B cell (primary cell): ENCODE measurements at regions not wholly inside any gene's neighbourhood (a gene's known extent, or its start where the extent isn't known, plus 50 kb on each side); places are given as distances from the start of the nearest gene placed in this dataset.

Source experiments
- ATAC-seq: fragments of 200-7000 bp; cut with Tn5 transposase; one replicate; pipeline ENCODE4 v1.10.0; 2021; ENCODE audit warnings: low read depth, mild to moderate bottlenecking, moderate number of reproducible peaks, moderate library complexity
- CTCF ChIA-PET: fragments of 350-600 bp; sonication (Branson Sonifier 250); formaldehyde crosslinking; loops from one replicate; lab custom pipeline; 2021; ENCODE audit warnings: antibody characterized with exemption, inconsistent platforms; lab: Charles Lee
- POLR2A ChIA-PET: fragments of 350-600 bp; sonication (Branson Sonifier 250); formaldehyde crosslinking; loops from one replicate; lab custom pipeline; 2021; ENCODE audit warnings: antibody characterized with exemption; lab: Charles Lee
- DNase-seq: peaks from one replicate; pipeline ENCODE4 v3.0.0; 2013
- H2AFZ ChIP-seq: 2 replicates; pipeline ENCODE4 v1.6.1; 2012; ENCODE audit warnings: mild to moderate bottlenecking, low read depth, low read length; ENCODE audit not compliant: insufficient read depth, poor library complexity, severe bottlenecking
- H3K27ac ChIP-seq, 2 donors: 1 replicate in 1 of 2; 2 replicates in 1 of 2; pipeline ENCODE4 v1.5.1; 2012 to 2013; ENCODE audit warnings: low read length in 2 of 2, mild to moderate bottlenecking in 2 of 2, moderate library complexity in 1 of 2
- H3K27me3 ChIP-seq, 4 experiments: fragments of 200-600 bp in 1 of 4; sonication (generic) in 1 of 4; replicated peaks in 1 of 4; 1 replicate in 2 of 4; 2 replicates in 2 of 4; pipeline versions ENCODE4 v1.6.1 to v1.7.0; 2013 to 2016; ENCODE audit warnings: low read length in 3 of 4, mild to moderate bottlenecking in 2 of 4, mixed read lengths in 1 of 4, moderate library complexity in 1 of 4; ENCODE audit not compliant: insufficient read depth in 4 of 4, control insufficient read depth in 3 of 4; ENCODE audit errors: control extremely low read depth in 1 of 4
- H3K36me3 ChIP-seq, 2 experiments: replicated peaks in 1 of 2; 1 replicate in 1 of 2; 2 replicates in 1 of 2; pipeline versions ENCODE4 v1.6.1 to v1.7.1; 2013; ENCODE audit warnings: low read length in 1 of 2; ENCODE audit not compliant: insufficient read depth in 2 of 2, control insufficient read depth in 1 of 2; ENCODE audit errors: control extremely low read depth in 1 of 2, extremely low read depth in 1 of 2
- H3K4me1 ChIP-seq, 2 donors: fragments of 200-600 bp in 1 of 2; sonication (generic) in 1 of 2; 1 replicate in 1 of 2; 2 replicates in 1 of 2; pipeline versions ENCODE4 v1.5.1 to v1.6.1; 2013 to 2017; ENCODE audit warnings: low read length in 2 of 2; ENCODE audit not compliant: control insufficient read depth in 2 of 2, insufficient read depth in 2 of 2
- H3K4me2 ChIP-seq: replicated peaks from 2 replicates; pipeline ENCODE3; 2012; ENCODE audit warnings: mild to moderate bottlenecking, low read depth, low read length; ENCODE audit not compliant: poor library complexity, severe bottlenecking
- H3K4me3 ChIP-seq, 5 experiments: fragments of 200-600 bp in 1 of 5; sonication (generic) in 1 of 5; 1 replicate in 3 of 5; 2 replicates in 2 of 5; pipeline versions ENCODE4 v1.5.1 to v1.7.0; 2011 to 2016; ENCODE audit warnings: low read length in 4 of 5, mild to moderate bottlenecking in 4 of 5, low read depth in 2 of 5, control low read depth in 1 of 5, moderate library complexity in 1 of 5; ENCODE audit not compliant: insufficient read depth in 1 of 5; ENCODE audit errors: control extremely low read depth in 1 of 5, extremely low read depth in 1 of 5
- H3K79me2 ChIP-seq: fragments of 200-600 bp; sonication (generic); one replicate; pipeline ENCODE4 v1.6.0; 2016; ENCODE audit warnings: low read length; ENCODE audit not compliant: control insufficient read depth, insufficient read depth
- H3K9ac ChIP-seq: fragments of 200-600 bp; sonication (generic); 2 replicates; pipeline ENCODE4 v1.6.1; 2017; ENCODE audit warnings: mild to moderate bottlenecking, low read length, moderate library complexity
- H3K9me3 ChIP-seq, 3 donors: one replicate each; pipeline versions ENCODE4 v1.6.1 to v1.7.1; 2013; ENCODE audit warnings: low read length in 2 of 3; ENCODE audit not compliant: control insufficient read depth in 2 of 3, insufficient read depth in 1 of 3; ENCODE audit errors: control extremely low read depth in 1 of 3
- H4K20me1 ChIP-seq: 2 replicates; pipeline ENCODE4 v1.6.0; 2012; ENCODE audit warnings: mild to moderate bottlenecking, low read length; ENCODE audit not compliant: insufficient read depth, control insufficient read depth, poor library complexity, severe bottlenecking
- H3K27ac Mint-ChIP-seq: one replicate; pipeline ENCODE4 v1.8.0; 2021; ENCODE audit warnings: mixed read lengths
- H3K27me3 Mint-ChIP-seq: one replicate; pipeline ENCODE4 v1.8.0; 2021; ENCODE audit warnings: mixed read lengths
- H3K4me1 Mint-ChIP-seq: one replicate; pipeline ENCODE4 v1.8.0; 2021; ENCODE audit warnings: mixed read lengths
- H3K4me3 Mint-ChIP-seq: one replicate; pipeline ENCODE4 v1.8.0; 2021; ENCODE audit warnings: mixed read lengths
- H3K9me3 Mint-ChIP-seq: one replicate; pipeline ENCODE4 v1.8.0; 2022; ENCODE audit warnings: mixed read lengths; ENCODE audit not compliant: insufficient read depth
- CTCF ChIP-seq: fragments of 200-600 bp; IDR thresholded peaks from one replicate; pipeline ENCODE4 v1.8.0; 2022; ENCODE audit warnings: antibody characterized with exemption, mild to moderate bottlenecking
- EZH2 ChIP-seq: IDR thresholded peaks from 2 replicates; pipeline ENCODE4 v1.6.1; 2012; ENCODE audit warnings: borderline replicate concordance, low read depth, mild to moderate bottlenecking, moderate library complexity, low read length; ENCODE audit not compliant: insufficient read depth, poor library complexity, severe bottlenecking
- WGBS: methylation state at CpG from one replicate; pipeline ENCODE4 v1.1.5; 2013; ENCODE audit warnings: missing lambda C conversion rate; ENCODE audit not compliant: insufficient coverage; 5-methylcytosine and 5-hydroxymethylcytosine counted together
- intact Hi-C: fragments of 100-400 bp; cut with micrococcal nuclease; formaldehyde crosslinking; loops from one replicate; pipeline ENCODE4 v1.10.0; 2022

GRCh38 chr1:95716550-95716949, 482.5 kb downstream of the RWDD3 start:
- CTCF ChIA-PET, result no interaction called here

GRCh38 chr1:95723346-95723745, 489.3 kb downstream of the RWDD3 start:
- no peak for DNase-seq
- peaks cover 0 to 2% (median 0%) of the 10 kb centered on the region in 3 donors for H3K9me3 ChIP-seq
- intact Hi-C loops, result no loop called here
- H3K79me2 ChIP-seq, result no peaks in the 10 kb centered on the region
- CTCF ChIA-PET, result no interaction called here
- H3K4me3 ChIP-seq, result no peak overlapping the region
- H2AFZ ChIP-seq, result no peak overlapping the region
- no CpG with 5 or more reads among the region's 1 CpG for whole genome bisulfite sequencing
- peaks cover 2% of the 10 kb centered on the region for H3K9me3 Mint-ChIP-seq
- H3K27me3 Mint-ChIP-seq, result no peaks in the 10 kb centered on the region
- H3K4me2 ChIP-seq, result no peak overlapping the region
- no peak for ATAC-seq
- no peaks in the 10 kb centered on the region for H3K4me1 ChIP-seq
- H3K4me1 Mint-ChIP-seq, result no peaks in the 10 kb centered on the region
- H3K27ac ChIP-seq, result no peak overlapping the region
- H3K4me3 Mint-ChIP-seq, result no peak overlapping the region
- no peak overlapping the region for H3K9ac ChIP-seq
- H4K20me1 ChIP-seq, result no peaks in the 10 kb centered on the region
- H3K27me3 ChIP-seq, result no peaks in the 10 kb centered on the region
- POLR2A ChIA-PET, result no interaction called here
- H3K27ac Mint-ChIP-seq, result no peak overlapping the region
- H3K36me3 ChIP-seq, result no peaks in the 10 kb centered on the region
- TF ChIP-seq EZH2 (no peak), CTCF (no peak)

More at GRCh38 chr1:95716550-95716949, 482.5 kb downstream of the RWDD3 start:
- H3K27me3 ChIP-seq, result no peaks in the 10 kb centered on the region
- ATAC-seq (no peak), DNase-seq (no peak)
- intact Hi-C loops, result no loop called here
- no peaks in the 10 kb centered on the region for H3K9me3 ChIP-seq
- WGBS, result 80% methylated on average over 4 of the region's 5 CpGs
- no peaks in the 10 kb centered on the region for H3K4me1 ChIP-seq
- H3K4me3 Mint-ChIP-seq, result no peak overlapping the region
- H3K9me3 Mint-ChIP-seq, result peaks cover 2% of the 10 kb centered on the region
- H3K4me2 ChIP-seq, result no peak overlapping the region
- no peak overlapping the region for H3K9ac ChIP-seq
- H3K4me1 Mint-ChIP-seq, result no peaks in the 10 kb centered on the region
- H3K27ac Mint-ChIP-seq, result no peak overlapping the region
- POLR2A ChIA-PET, result no interaction called here
- no peaks in the 10 kb centered on the region for H3K79me2 ChIP-seq
- H4K20me1 ChIP-seq, result no peaks in the 10 kb centered on the region
- TF ChIP-seq EZH2 (no peak), CTCF (no peak)
- no peak overlapping the region for H3K4me3 ChIP-seq
- H3K27me3 Mint-ChIP-seq, result no peaks in the 10 kb centered on the region
- H3K27ac ChIP-seq, result no peak overlapping the region
- no peaks in the 10 kb centered on the region for H3K36me3 ChIP-seq
- no peak overlapping the region for H2AFZ ChIP-seq
